Neural cell (in vitro differentiated cells): ENCODE measurements at regions not wholly inside any gene's neighbourhood (a gene's known extent, or its start where the extent isn't known, plus 50 kb on each side); places are given as distances from the start of the nearest gene placed in this dataset.

Experiments
- H2AFZ ChIP-seq: fragments of 200-600, 300-800 bp; sonication (generic), shearing (Covaris generic); 2 replicates; pipeline ENCODE4 v1.6.0; 2014; ENCODE audit warnings: low read depth, mild to moderate bottlenecking, antibody characterized with exemption, low read length, moderate library complexity
- H3F3A ChIP-seq: fragments of 200-600 bp; shearing (Covaris generic); 2 replicates; pipeline ENCODE4 v1.6.1; 2016; ENCODE audit warnings: mild to moderate bottlenecking, moderate library complexity, mixed read lengths, antibody characterized with exemption, low read length; ENCODE audit not compliant: insufficient read depth, poor library complexity, severe bottlenecking
- H3K27ac ChIP-seq: fragments of 200-600, 300-800 bp; sonication (generic), shearing (Covaris generic); 2 replicates; pipeline ENCODE4 v1.5.1; 2014; ENCODE audit warnings: mild to moderate bottlenecking, low read length, moderate library complexity
- H3K27me3 ChIP-seq: fragments of 300-800, 200-600 bp; sonication (generic), shearing (Covaris generic); 2 replicates; pipeline ENCODE4 v1.6.0; 2014; ENCODE audit warnings: mild to moderate bottlenecking, low read depth, low read length, moderate library complexity; ENCODE audit not compliant: insufficient read depth
- H3K36me3 ChIP-seq: fragments of 300-800, 200-600 bp; sonication (generic), shearing (Covaris generic); 2 replicates; pipeline ENCODE4 v1.5.1; 2014; ENCODE audit warnings: mild to moderate bottlenecking, antibody characterized with exemption, low read length, moderate library complexity; ENCODE audit not compliant: insufficient read depth
- H3K4me2 ChIP-seq: fragments of 300-800, 200-600 bp; sonication (generic), shearing (Covaris generic); 2 replicates; pipeline ENCODE4 v1.6.0; 2014; ENCODE audit warnings: mild to moderate bottlenecking, low read length
- H3K4me3 ChIP-seq: fragments of 300-800, 200-600 bp; sonication (generic), shearing (Covaris generic); 2 replicates; pipeline ENCODE4 v1.5.1; 2014; ENCODE audit warnings: mild to moderate bottlenecking, low read length, moderate library complexity
- H3K79me2 ChIP-seq: fragments of 200-600 bp; shearing (Covaris generic); replicated peaks from 2 replicates; pipeline ENCODE4 v1.6.0; 2014; ENCODE audit warnings: mild to moderate bottlenecking, low read length, moderate library complexity; ENCODE audit not compliant: insufficient read depth
- H3K9ac ChIP-seq: fragments of 300-800, 200-600 bp; sonication (generic), shearing (Covaris generic); 2 replicates; pipeline ENCODE4 v1.6.1; 2016; ENCODE audit warnings: mild to moderate bottlenecking, low read length, mixed read lengths
- H3K9me2 ChIP-seq: fragments of 200-600 bp; shearing (Covaris generic); 2 replicates; pipeline ENCODE4 v1.6.1; 2016; ENCODE audit warnings: mild to moderate bottlenecking, low read length, mixed read lengths; ENCODE audit not compliant: insufficient read depth
- H3K9me3 ChIP-seq: fragments of 200-600, 300-800 bp; sonication (generic), shearing (Covaris generic); 2 replicates; pipeline ENCODE4 v1.6.1; 2016; ENCODE audit warnings: mild to moderate bottlenecking, mixed run types, low read length, moderate library complexity, mixed read lengths
- H4K20me1 ChIP-seq: fragments of 200-600 bp; shearing (Covaris generic); 2 replicates; pipeline ENCODE4 v1.6.1; 2016; ENCODE audit warnings: mild to moderate bottlenecking, mixed run types; ENCODE audit not compliant: insufficient read depth
- CTCF ChIP-seq: fragments of 450-650 bp; IDR thresholded peaks from 2 replicates; pipeline ENCODE4 v1.5.1; 2014; ENCODE audit warnings: antibody characterized with exemption, mild to moderate bottlenecking, moderate library complexity; ENCODE audit not compliant: poor library complexity, severe bottlenecking
- EP300 ChIP-seq: fragments of 450-650 bp; conservative IDR thresholded peaks from 2 replicates; pipeline ENCODE4 v1.6.1; 2014; ENCODE audit warnings: antibody characterized with exemption, mild to moderate bottlenecking, moderate library complexity; ENCODE audit not compliant: poor library complexity, severe bottlenecking
- EZH2 ChIP-seq: fragments of 200-600, 300-800 bp; shearing (Covaris generic), sonication (generic); IDR thresholded peaks from 2 replicates; pipeline ENCODE4 v1.6.1; 2014; ENCODE audit warnings: antibody characterized with exemption, low read length, borderline replicate concordance, mild to moderate bottlenecking; ENCODE audit not compliant: insufficient read depth, poor library complexity, severe bottlenecking
- MXI1 ChIP-seq: fragments of 450-650 bp; conservative IDR thresholded peaks from 2 replicates; pipeline ENCODE4 v1.6.1; 2014; ENCODE audit warnings: antibody characterized with exemption, mild to moderate bottlenecking; ENCODE audit not compliant: poor library complexity, severe bottlenecking
- POLR2AphosphoS5 ChIP-seq: IDR thresholded peaks from 2 replicates; pipeline ENCODE4 v1.6.1; 2012
- RAD21 ChIP-seq: fragments of 450-650 bp; conservative IDR thresholded peaks from 2 replicates; pipeline ENCODE4 v1.6.1; 2014; ENCODE audit warnings: antibody characterized with exemption, mild to moderate bottlenecking, moderate library complexity
- REST ChIP-seq: IDR thresholded peaks from 2 replicates; pipeline ENCODE4 v1.6.1; 2012; ENCODE audit warnings: borderline replicate concordance
- SMC3 ChIP-seq: fragments of 450-650 bp; conservative IDR thresholded peaks from 2 replicates; pipeline ENCODE4 v1.6.1; 2014; ENCODE audit warnings: antibody characterized with exemption, mild to moderate bottlenecking, moderate library complexity; ENCODE audit not compliant: poor library complexity
- TAF1 ChIP-seq: IDR thresholded peaks from 2 replicates; pipeline ENCODE4 v1.6.1; 2012; ENCODE audit warnings: low read depth

- Histone ChIP-seq H3K9me2 (no peaks in the 10 kb centered on the region), H3K4me2 (no peak overlapping the region), H3K4me3 (no peak overlapping the region), H3K36me3 (no peaks in the 10 kb centered on the region), H3K9me3 (no peaks in the 10 kb centered on the region), H2AFZ (no peak overlapping the region), H3K27ac (no peak overlapping the region), H3K9ac (no peak overlapping the region), H4K20me1 (no peaks in the 10 kb centered on the region), H3K79me2 (no peaks in the 10 kb centered on the region), H3K27me3 (no peaks in the 10 kb centered on the region), H3F3A (no peaks in the 10 kb centered on the region)
- TF ChIP-seq MXI1 = no peak
- TF ChIP-seq RAD21 = no peak
- no peak for TF ChIP-seq TAF1
- no peak for TF ChIP-seq SMC3
- no peak for TF ChIP-seq CTCF
- TF ChIP-seq REST = no peak
- no peak for TF ChIP-seq EZH2
- no peak for TF ChIP-seq EP300
- no peak for TF ChIP-seq POLR2AphosphoS5
These were observed 402.4 kb downstream of the SRGAP2C start for GRCh38 chr1:121587230-121587569.

- H3K9me2 ChIP-seq = no peaks in the 10 kb centered on the region
- H3K9ac ChIP-seq = no peak overlapping the region
- no peaks in the 10 kb centered on the region for H4K20me1 ChIP-seq
- H3K4me3 ChIP-seq = no peak overlapping the region
- no peak for TF ChIP-seq EP300
- TF ChIP-seq SMC3 = no peak
- TF ChIP-seq CTCF = no peak
- TF ChIP-seq MXI1 = no peak
- TF ChIP-seq POLR2AphosphoS5 = no peak
- no peak for TF ChIP-seq REST
- TF ChIP-seq EZH2 = no peak
- no peak for TF ChIP-seq TAF1
- no peak for TF ChIP-seq RAD21
- H3K27ac ChIP-seq = no peak overlapping the region
- H3K27me3 ChIP-seq = no peaks in the 10 kb centered on the region
- H3K79me2 ChIP-seq = no peaks in the 10 kb centered on the region
- H3K36me3 ChIP-seq = no peaks in the 10 kb centered on the region
- no peaks in the 10 kb centered on the region for H3K9me3 ChIP-seq
- no peaks in the 10 kb centered on the region for H3F3A ChIP-seq
- H3K4me2 ChIP-seq = no peak overlapping the region
- no peak overlapping the region for H2AFZ ChIP-seq
These were observed 403.0 kb downstream of the SRGAP2C start for GRCh38 chr1:121587777-121588176.
